HCT116 (cell line): ENCODE measurements at regions not wholly inside any gene's neighbourhood (a gene's known extent, or its start where the extent isn't known, plus 50 kb on each side); places are given as distances from the start of the nearest gene placed in this dataset.

Experiments used
- ATAC-seq: fragments of 200-7000 bp; cut with Tn5 transposase; 2 replicates; pipeline ENCODE4 v1.9.1; 2020; ENCODE audit warnings: mild to moderate bottlenecking, moderate library complexity
- BruUV-seq: library from RNA; stranded (reverse); fragments of 400-500 nt; replicated peaks from 2 replicates; lab custom pipeline; 2021; lab: Mats Ljungman, UMichigan
- CTCF ChIA-PET: fragments of 300-600 bp; sonication (Branson Sonifier 250); formaldehyde crosslinking; loops from one replicate; lab custom pipeline; 2021; ENCODE audit warnings: antibody characterized with exemption; lab: Charles Lee
- POLR2A ChIA-PET: fragments of 300-600, 350-600 bp; sonication (Branson Sonifier 250); formaldehyde crosslinking; loops from one replicate; lab custom pipeline; 2021; ENCODE audit warnings: antibody characterized with exemption; lab: Charles Lee
- RAD21 ChIA-PET, 2 experiments: fragments of 300-600 bp; sonication (Branson Sonifier 250); formaldehyde crosslinking; loops; one replicate each; lab custom pipeline; 2023; ENCODE audit warnings: low total read pairs in 2 of 2; ENCODE audit not compliant: uncharacterized antibody in 2 of 2, unreplicated experiment in 2 of 2, low non-redundant PET in 1 of 2; lab: Charles Lee
- DNase-seq: peaks from one replicate; pipeline ENCODE4 v3.0.0-alpha.2; 2010; ENCODE audit warnings: low read depth, low spot score
- H2AFZ ChIP-seq: fragments of 200-600 bp; shearing (Covaris generic), sonication (generic); 2 replicates; pipeline ENCODE4 v1.6.1; 2017; ENCODE audit warnings: low read depth, mixed run types, mixed read lengths, antibody characterized with exemption, low read length; ENCODE audit not compliant: poor library complexity, severe bottlenecking
- H3K27ac ChIP-seq: 2 replicates; pipeline ENCODE4 v1.5.1; 2012; ENCODE audit warnings: low read depth, low read length
- H3K27me3 ChIP-seq: fragments of 200-600 bp; sonication (generic); 2 replicates; pipeline ENCODE4 v1.6.1; 2016; ENCODE audit warnings: mixed run types, low read length, mixed read lengths; ENCODE audit not compliant: insufficient read depth
- H3K36me3 ChIP-seq, 2 experiments: fragments of 200-500 bp in 1 of 2; fragments of 200-600 bp in 1 of 2; sonication (Bioruptor generic) in 1 of 2; sonication (generic) in 1 of 2; 2 replicates each; pipeline versions ENCODE4 v1.5.1 to v1.6.1; 2014 to 2016; ENCODE audit warnings: low read length in 2 of 2, inconsistent platforms in 1 of 2, mixed read lengths in 1 of 2, mixed run types in 1 of 2; ENCODE audit not compliant: insufficient read depth in 2 of 2, control insufficient read depth in 1 of 2
- H3K4me1 ChIP-seq, 2 experiments: fragments of 200-600 bp in 1 of 2; sonication (generic) in 1 of 2; 2 replicates each; pipeline versions ENCODE4 v1.5.1 to v1.6.1; 2012 to 2017; ENCODE audit warnings: low read length in 2 of 2, inconsistent platforms in 1 of 2, mild to moderate bottlenecking in 1 of 2, mixed read lengths in 1 of 2, mixed run types in 1 of 2, moderate library complexity in 1 of 2; ENCODE audit not compliant: insufficient read depth in 2 of 2, control insufficient read depth in 1 of 2
- H3K4me2 ChIP-seq: fragments of 200-600 bp; sonication (generic); 2 replicates; pipeline ENCODE4 v1.6.1; 2017; ENCODE audit warnings: mixed run types, low read length, mixed read lengths
- H3K4me3 ChIP-seq, 2 experiments: fragments of 200-600 bp in 1 of 2; sonication (generic) in 1 of 2; replicated peaks in 1 of 2; 2 replicates each; pipeline ENCODE4 v1.5.1; 2011 to 2016; ENCODE audit warnings: low read length in 2 of 2, control low read depth in 1 of 2, low read depth in 1 of 2, mild to moderate bottlenecking in 1 of 2, mixed read lengths in 1 of 2, mixed run types in 1 of 2
- H3K79me2 ChIP-seq: fragments of 200-600 bp; sonication (generic); 2 replicates; pipeline ENCODE4 v1.6.1; 2017; ENCODE audit warnings: mild to moderate bottlenecking, mixed run types, low read length, moderate library complexity, mixed read lengths; ENCODE audit not compliant: insufficient read depth
- H3K9ac ChIP-seq: fragments of 200-600 bp; sonication (generic); 2 replicates; pipeline ENCODE4 v1.6.1; 2016; ENCODE audit warnings: low read length, mixed read lengths
- H3K9me2 ChIP-seq: fragments of 200-600 bp; sonication (generic), shearing (Covaris generic); 2 replicates; pipeline ENCODE4 v1.6.1; 2017; ENCODE audit warnings: mixed run types, mild to moderate bottlenecking, moderate library complexity; ENCODE audit not compliant: insufficient read depth
- H3K9me3 ChIP-seq, 2 experiments: fragments of 200-500 bp in 1 of 2; fragments of 200-600 bp in 1 of 2; sonication (Bioruptor generic) in 1 of 2; sonication (generic) in 1 of 2; 2 replicates each; pipeline ENCODE4 v1.6.1; 2014 to 2017; ENCODE audit warnings: low read length in 2 of 2, mixed read lengths in 2 of 2, inconsistent platforms in 1 of 2, low read depth in 1 of 2, mild to moderate bottlenecking in 1 of 2, mixed run types in 1 of 2, moderate library complexity in 1 of 2; ENCODE audit not compliant: control insufficient read depth in 1 of 2, insufficient read depth in 1 of 2
- H4K20me1 ChIP-seq: fragments of 200-600 bp; sonication (generic), shearing (Covaris generic); 2 replicates; pipeline ENCODE4 v1.6.1; 2017; ENCODE audit warnings: mixed run types, mild to moderate bottlenecking, moderate library complexity; ENCODE audit not compliant: insufficient read depth
- ATF3 ChIP-seq: IDR thresholded peaks from 2 replicates; pipeline ENCODE4 v1.6.1; 2012
- EZH2phosphoT487 ChIP-seq: fragments of 200-600 bp; IDR thresholded peaks from 2 replicates; pipeline ENCODE4 v1.6.1; 2018; ENCODE audit warnings: antibody characterized with exemption, borderline replicate concordance
- POLR2AphosphoS5 ChIP-seq: IDR thresholded peaks from 2 replicates; pipeline ENCODE4 v1.6.1; 2011; ENCODE audit warnings: mild to moderate bottlenecking, low read depth, low read length, moderate library complexity
- RAD21 ChIP-seq: IDR thresholded peaks from 2 replicates; pipeline ENCODE4 v1.6.1; 2012; ENCODE audit warnings: low read depth, mild to moderate bottlenecking
- YY1 ChIP-seq: IDR thresholded peaks from 2 replicates; pipeline ENCODE4 v1.6.1; 2011; ENCODE audit warnings: low read length, low read depth, moderate library complexity, mild to moderate bottlenecking; ENCODE audit not compliant: insufficient replicate concordance; ENCODE audit errors: extremely low read depth
- ZBTB33 ChIP-seq: IDR thresholded peaks from 2 replicates; pipeline ENCODE4 v1.6.1; 2011; ENCODE audit warnings: mild to moderate bottlenecking, low read length, moderate library complexity; ENCODE audit not compliant: insufficient replicate concordance; ENCODE audit errors: extremely low read depth
- ZFX ChIP-seq: fragments of 450-650 bp; IDR thresholded peaks from 2 replicates; pipeline ENCODE4 v1.6.1; 2017
- intact Hi-C: fragments of 100-400 bp; cut with micrococcal nuclease; formaldehyde crosslinking; loops from 2 replicates; pipeline ENCODE4 v1.10.0; 2022

DNA sequence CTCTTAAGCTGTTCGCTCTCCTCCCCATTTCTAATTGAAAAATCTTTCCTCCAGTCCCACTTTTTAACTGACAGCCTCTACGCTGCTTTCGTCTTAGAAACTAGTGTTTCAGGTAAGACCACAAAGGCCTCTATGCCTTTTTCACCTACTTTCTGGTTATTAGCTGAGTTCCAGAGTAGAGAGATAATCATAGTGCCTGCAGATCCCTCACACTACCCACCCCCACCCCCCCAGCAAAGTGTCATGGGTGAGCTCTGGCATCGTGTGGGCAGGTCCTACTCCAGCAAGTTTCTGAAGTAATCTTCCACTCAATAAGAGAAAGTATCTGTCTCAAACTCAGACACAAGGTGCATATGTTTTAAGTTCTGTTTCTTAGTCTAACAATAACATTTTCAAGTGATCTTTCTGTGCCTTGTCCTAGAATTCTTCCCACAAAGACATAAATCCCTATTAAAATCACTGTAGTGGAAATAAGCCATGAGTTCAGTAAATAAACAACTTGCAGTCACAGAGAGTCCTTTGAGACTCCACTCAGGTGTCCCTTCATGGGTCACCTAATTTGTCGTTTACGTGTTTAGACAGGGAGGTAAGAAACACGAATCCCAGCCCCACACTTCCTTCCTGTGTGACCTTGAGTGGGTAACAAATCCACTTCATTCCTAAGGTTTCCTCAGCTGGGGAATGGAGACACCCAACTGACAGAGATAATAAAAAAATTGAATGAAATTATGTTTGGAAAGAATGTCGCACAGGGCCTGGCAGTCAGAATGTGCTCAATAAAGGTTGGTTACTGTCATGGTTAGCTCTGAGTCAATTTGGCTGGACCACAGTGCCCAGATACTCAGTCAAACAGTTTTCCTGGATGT is 228.9 kb upstream of the CAND1 start:
- H3K27ac ChIP-seq = no peak overlapping the region
- no peak overlapping the region for H2AFZ ChIP-seq
- H3K4me3 ChIP-seq = no peak overlapping the region
- no peaks in the 10 kb centered on the region for H3K9me3 ChIP-seq
- TF ChIP-seq ATF3 (no peak), RAD21 (no peak), ZBTB33 (no peak), ZFX (no peak), EZH2phosphoT487 (no peak), POLR2AphosphoS5 (no peak), YY1 (no peak)
- TF ChIP-seq, all 23 proteins: peak for 0
- Histone ChIP-seq H4K20me1 (no peaks in the 10 kb centered on the region), H3K4me2 (no peak overlapping the region), H3K9ac (no peak overlapping the region), H3K36me3 (no peaks in the 10 kb centered on the region), H3K4me1 (no peaks in the 10 kb centered on the region), H3K27me3 (peaks cover 41% of the 10 kb centered on the region), H3K9me2 (no peaks in the 10 kb centered on the region), H3K79me2 (no peaks in the 10 kb centered on the region)
- intact Hi-C loops = no loop called here
- ChIA-PET POLR2A (no interaction called here), CTCF (no interaction called here), RAD21 (no interaction called here)
- no TSS peak for BruUV-seq
- no peak for ATAC-seq
- no peak for DNase-seq
